ENCODE measurements at regions not wholly inside any gene's neighbourhood (a gene's known extent, or its start where the extent isn't known, plus 50 kb on each side); places are given as distances from the start of the nearest gene placed in this dataset.

GRCh38 chrX:39616098-39616729 is 481.5 kb downstream of the BCOR start:
- no peaks in the 10 kb centered on the region for H3K79me2 ChIP-seq (ENCODE audit: insufficient read depth, low read length)
- peaks cover 4 to 17% (median 11%) of the 10 kb centered on the region in 3 experiments; a peak in 6 of 7 replicates for H3K36me3 Mint-ChIP-seq (ENCODE audit: insufficient read depth in 1 of 3, low read depth in 3 of 3)
- H4K20me1 ChIP-seq (ENCODE audit: control insufficient read depth, insufficient read depth, insufficient read length): peaks cover 2% of the 10 kb centered on the region
- peaks cover 3% of the 10 kb centered on the region for H3K23me2 ChIP-seq (ENCODE audit: insufficient read length, low read depth, low read length, poor library complexity, severe bottlenecking)
- no peak overlapping the region for H2AK5ac ChIP-seq (ENCODE audit: insufficient read length, low read length)
- H3K27ac ChIP-seq (ENCODE audit: insufficient read length, low read depth, low read length): no peak overlapping the region
- no peak overlapping the region for H4K8ac ChIP-seq (replicated peaks; ENCODE audit: insufficient read length, low read depth, low read length)
- no peak overlapping the region for H4K5ac ChIP-seq (ENCODE audit: insufficient read length, low read depth, low read length)
- H3K9ac ChIP-seq (ENCODE audit: extremely low read depth, insufficient read length, low read length): no peak overlapping the region
- no peaks in the 10 kb centered on the region for H3K79me1 ChIP-seq (ENCODE audit: insufficient read depth, low read depth, low read length, poor library complexity, severe bottlenecking)
- no peak overlapping the region for H3K23ac ChIP-seq (ENCODE audit: insufficient read length, low read depth, low read length)
- no peak overlapping the region for H3K14ac ChIP-seq (ENCODE audit: insufficient read depth, low read length)
- no peak for TF ChIP-seq CTCF (conservative IDR thresholded peaks at IDR 0.05)
- H4K91ac ChIP-seq (ENCODE audit: insufficient read length, low read depth, low read length): no peak overlapping the region
- no peak overlapping the region for H3K18ac ChIP-seq (ENCODE audit: insufficient read length, low read depth, low read length)
- H2BK15ac ChIP-seq (ENCODE audit: low read depth, low read length): no peak overlapping the region
- peaks cover 75 to 77% of the 10 kb centered on the region in 2 experiments for H3K9me3 Mint-ChIP-seq
- H2BK12ac ChIP-seq (ENCODE audit: insufficient read length, low read depth, low read length): no peak overlapping the region
- no peak overlapping the region for H3K4ac ChIP-seq (ENCODE audit: low read depth, low read length)
- H2BK120ac ChIP-seq (ENCODE audit: low read depth, low read length, poor library complexity, severe bottlenecking): no peak overlapping the region
- H3K56ac ChIP-seq (ENCODE audit: insufficient read length, low read depth, low read length): no peak overlapping the region
- H3K4me1 Mint-ChIP-seq: peaks cover 40 to 41% of the 10 kb centered on the region in 2 experiments
- H3K4me1 ChIP-seq (ENCODE audit: insufficient read depth, low read length): peaks cover 7% of the 10 kb centered on the region; the same call in 1 of the 2 replicates
- no peak overlapping the region for H2AFZ ChIP-seq (ENCODE audit: low read length)
- H2BK5ac ChIP-seq (ENCODE audit: insufficient read length, low read length): no peak overlapping the region
- no peak overlapping the region for H3K27ac Mint-ChIP-seq
- no peak for DNase-seq
- WGBS (ENCODE audit: extremely low coverage, insufficient read length, low lambda C conversion rate): no CpG with 5 or more reads among the region's 5 CpGs
- peaks cover 28% of the 10 kb centered on the region for H3K27me3 Mint-ChIP-seq (ENCODE audit: low read depth)
- H3K27me3 ChIP-seq (ENCODE audit: insufficient read depth, low read length): no peaks in the 10 kb centered on the region
- H3K9me3 ChIP-seq (ENCODE audit: control insufficient read depth, low read depth, low read length): no peaks in the 10 kb centered on the region
- H3T11ph ChIP-seq (ENCODE audit: low read length): no peak overlapping the region
- no peak overlapping the region for H2BK20ac ChIP-seq (ENCODE audit: low read depth, low read length, poor library complexity, severe bottlenecking)
- H3K4me2 ChIP-seq (ENCODE audit: insufficient read depth, insufficient read length, low read length): no peak overlapping the region
- H3K4me3 Mint-ChIP-seq: no peak overlapping the region

Data from H9 (cell line).